Ammon's horn (tissue), 1 donor: ENCODE measurements at regions not wholly inside any gene's neighbourhood (a gene's known extent, or its start where the extent isn't known, plus 50 kb on each side); places are given as distances from the start of the nearest gene placed in this dataset.
A peak's percentile ranks its signal among the peaks of the same experiment; 100 is the strongest.

Experiments
- DNase-seq: peaks from one replicate; pipeline ENCODE4 v3.0.0-alpha.2; 2016; ENCODE audit warnings: low spot score

DNA sequence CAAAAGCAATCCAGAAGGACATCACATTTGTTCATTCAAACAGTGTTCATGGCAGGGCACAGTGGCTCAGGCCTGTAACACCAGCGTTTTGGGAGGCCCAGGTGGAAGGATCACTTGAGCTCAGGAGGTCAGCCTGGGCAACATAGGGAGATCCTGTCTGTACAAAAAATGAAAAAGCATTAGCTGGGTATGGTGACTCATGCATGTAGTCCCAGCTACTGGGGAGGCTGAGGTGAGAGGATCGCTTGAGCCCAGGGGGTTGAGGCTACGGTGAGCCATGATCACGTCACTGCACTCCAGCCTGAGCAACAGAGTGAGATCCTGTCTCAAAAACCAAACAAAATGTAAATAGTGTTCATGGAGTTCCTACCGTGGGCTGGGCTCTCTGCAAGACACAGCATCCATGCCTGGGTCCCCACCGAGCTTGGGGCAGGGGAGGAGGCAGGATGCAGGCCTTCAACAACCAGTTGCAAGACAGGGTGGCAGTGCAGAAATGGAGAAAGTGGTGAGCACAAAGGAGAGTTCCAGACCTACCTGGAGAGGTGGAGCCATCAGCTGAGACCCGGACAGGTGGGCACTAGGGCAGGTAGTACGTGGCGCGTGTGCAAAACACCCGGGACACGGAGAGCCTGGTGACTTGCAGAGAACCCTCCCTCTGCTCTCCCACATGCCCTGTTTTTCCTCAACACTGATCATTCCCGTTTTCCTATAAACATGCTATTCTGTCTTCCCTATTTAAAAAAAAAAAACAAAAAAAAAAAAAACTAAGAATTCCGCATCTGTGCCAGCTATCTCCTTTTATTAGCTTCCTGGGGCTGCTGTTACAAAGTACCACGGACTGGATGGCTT is 138.9 kb downstream of the TOMM20 start:
- no peak for DNase-seq

DNA sequence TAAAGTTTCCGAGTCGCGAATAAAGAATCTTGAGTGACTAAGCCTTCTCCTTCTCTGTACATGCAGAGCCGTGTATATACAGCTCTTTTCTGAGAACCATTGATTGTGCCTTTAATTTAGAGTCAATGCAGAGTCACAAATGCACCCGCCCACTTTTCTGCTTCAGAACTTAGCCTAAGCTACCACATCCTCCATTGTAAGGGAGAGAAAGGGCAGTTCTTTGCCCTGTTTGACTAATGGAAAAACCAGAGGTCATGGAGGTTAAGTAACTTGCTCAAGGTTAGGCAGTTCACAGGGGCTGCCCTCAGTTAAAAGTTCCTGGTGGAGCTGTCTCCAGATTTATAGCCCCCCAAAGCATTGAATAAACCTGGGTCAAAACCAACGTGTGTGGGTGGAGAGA is 139.6 kb downstream of the TOMM20 start:
- DNase-seq: no peak

GRCh38 chr1:234988536-234988935 is 140.1 kb downstream of the TOMM20 start:
- DNase-seq: no peak

GRCh38 chr1:234988155-234988517 is 140.5 kb downstream of the TOMM20 start:
- no peak for DNase-seq

GRCh38 chr1:234987415-234988154 is 141.1 kb downstream of the TOMM20 start:
- no peak for DNase-seq

DNA sequence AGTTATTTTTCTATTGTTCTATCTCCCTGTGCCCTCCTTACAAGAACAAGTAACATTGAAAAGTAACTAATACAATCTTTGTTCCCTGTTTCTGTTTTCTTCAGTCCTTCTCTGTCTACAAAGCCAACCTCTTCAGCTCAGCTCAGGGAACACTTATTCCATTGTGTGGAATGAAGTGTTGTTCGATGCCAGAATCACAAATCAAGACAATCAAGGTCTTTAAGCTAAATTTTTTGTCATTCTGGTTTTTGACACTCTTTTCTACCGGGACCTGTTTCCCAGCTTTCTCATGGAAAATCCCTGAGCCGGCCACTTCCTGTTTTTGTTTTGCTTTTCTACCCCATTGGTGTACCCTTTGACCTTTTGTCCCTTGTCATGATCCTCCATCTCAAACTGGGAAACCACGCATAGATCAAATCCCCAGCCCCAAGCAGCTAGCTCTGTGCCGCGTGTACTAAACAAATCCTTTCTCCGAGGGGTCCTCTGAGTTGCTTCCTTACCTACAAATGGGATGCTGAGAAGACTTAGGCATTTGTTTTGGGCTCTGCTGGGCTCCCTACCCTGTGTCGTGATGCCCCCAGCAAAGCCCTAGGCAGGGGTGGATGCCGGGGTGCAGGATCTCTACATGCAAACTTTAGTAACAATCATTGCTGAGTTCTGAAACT is 141.8 kb downstream of the TOMM20 start:
- no peak for DNase-seq

DNA sequence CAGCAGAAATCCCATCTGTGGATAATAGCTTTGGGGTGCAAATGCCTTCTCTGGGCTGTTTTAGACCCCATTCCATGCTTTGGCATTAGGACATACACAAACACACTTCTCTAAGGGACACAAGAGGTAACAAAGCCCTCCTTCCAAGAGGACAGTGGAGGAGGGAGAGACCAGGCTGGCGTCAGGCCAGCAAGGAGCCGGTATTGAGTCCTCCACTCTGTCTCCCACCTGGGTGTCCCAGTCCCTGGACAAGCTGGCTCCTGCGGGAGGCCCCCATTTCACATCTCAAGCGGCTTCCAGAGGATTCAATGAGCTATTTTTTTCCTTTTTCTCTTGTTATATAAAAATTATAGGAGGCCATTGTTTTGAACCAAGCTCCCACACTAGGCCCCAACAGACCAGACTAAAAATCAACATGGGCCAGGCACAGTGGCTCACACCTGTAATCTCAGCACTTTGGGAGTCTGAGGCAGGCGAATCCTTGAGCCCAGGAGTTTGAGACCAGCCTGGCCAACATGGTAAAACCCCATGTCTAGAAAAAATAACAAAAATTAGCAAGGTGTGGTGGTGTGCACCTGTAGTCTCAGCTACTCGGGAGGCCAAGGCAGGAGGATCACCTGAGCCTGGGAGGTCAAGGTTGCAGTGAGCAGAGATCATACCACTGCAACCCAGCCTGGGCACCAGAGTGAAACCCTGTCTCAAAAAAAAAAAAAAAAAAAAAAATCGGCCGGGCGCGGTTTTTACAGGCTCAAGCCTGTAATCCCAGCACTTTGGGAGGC is 142.9 kb downstream of the TOMM20 start:
- no peak for DNase-seq

DNA sequence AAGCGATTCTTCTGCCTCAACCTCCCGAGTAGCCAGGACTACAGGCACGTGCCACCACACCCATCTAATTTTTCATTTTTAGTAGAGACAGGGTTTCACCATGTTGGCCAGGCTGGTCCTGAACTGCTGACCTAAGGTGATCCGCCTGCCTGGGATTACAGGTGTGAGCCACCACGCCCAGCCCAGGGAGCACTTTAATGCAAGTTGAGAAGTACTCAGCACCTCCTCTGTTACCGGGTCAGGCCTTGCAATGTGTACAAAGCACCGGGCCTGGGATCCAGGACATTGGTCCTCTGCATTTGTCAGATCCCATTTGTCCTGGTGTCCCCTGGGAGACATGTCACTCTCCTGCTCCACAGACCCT is 143.6 kb downstream of the TOMM20 start:
- DNase-seq: no peak

DNA sequence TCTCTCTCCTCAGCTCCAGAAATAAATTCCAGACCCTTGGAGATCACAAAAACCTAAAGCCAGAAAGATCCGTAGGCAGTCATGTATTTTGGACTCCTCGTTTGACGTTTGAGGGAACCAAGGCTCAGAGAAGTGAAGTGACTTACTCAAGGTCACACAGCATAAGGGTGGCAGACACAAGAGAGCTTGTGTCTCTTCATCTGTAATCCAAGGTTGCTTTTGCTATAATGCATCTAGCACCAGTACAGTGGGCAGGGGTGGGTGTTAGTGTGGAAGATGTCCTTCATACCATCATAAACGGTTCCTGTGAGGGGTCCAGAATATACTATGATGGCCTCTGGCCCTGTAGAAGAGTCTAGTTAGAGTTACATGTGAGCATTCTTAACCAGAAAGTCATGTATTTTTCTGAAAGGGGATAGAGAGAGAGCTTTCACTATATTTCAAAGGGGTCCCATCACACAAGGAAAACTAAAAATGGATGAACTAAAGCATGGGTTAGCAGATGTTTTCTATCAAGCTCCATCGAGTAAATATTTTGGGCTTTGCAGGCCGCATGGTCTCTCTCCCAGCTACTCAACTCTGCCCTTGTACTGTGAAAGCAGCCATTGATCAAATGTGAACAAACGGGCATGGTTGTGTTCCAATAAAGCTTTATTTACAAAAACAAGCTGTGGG is 144.9 kb downstream of the TOMM20 start:
- DNase-seq: no peak

GRCh38 chr1:234981758-234982157 is 146.9 kb downstream of the TOMM20 start:
- no peak for DNase-seq

- peak; percentile 80 for DNase-seq
Observed at GRCh38 chr1:234980645-234981396, 147.8 kb downstream of the TOMM20 start.

- DNase-seq: no peak
Observed at GRCh38 chr1:234980291-234980644, 148.4 kb downstream of the TOMM20 start.

- DNase-seq: no peak
Observed at GRCh38 chr1:234979296-234980279, 149.0 kb downstream of the TOMM20 start.

GRCh38 chr1:234978397-234979295 is 150.0 kb downstream of the TOMM20 start:
- peak; percentile 89 for DNase-seq

DNA sequence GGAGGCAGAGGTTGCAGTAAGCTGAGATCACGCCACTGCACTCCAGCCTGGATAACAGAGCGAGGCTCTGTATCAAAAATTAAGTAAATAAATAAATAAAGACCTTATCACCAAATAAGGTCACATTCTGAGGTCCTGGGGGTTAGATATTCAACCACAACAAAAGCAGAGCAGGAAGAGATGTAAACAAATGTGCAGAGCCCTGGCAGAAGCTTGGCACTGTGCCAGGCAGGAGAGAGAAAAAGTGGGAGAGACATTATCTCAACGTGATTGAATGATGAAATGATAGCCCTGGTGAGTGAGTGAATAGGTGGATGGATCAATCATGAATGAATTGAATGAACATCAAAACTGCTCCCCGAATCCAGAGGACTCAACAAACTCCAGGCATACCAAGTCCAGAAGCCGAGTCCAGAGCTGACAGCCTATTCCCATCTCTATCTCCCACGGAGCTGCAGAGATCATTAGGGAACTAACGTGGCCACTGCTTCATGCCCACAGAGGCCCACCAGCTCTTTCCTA is 150.7 kb downstream of the TOMM20 start:
- no peak for DNase-seq

DNA sequence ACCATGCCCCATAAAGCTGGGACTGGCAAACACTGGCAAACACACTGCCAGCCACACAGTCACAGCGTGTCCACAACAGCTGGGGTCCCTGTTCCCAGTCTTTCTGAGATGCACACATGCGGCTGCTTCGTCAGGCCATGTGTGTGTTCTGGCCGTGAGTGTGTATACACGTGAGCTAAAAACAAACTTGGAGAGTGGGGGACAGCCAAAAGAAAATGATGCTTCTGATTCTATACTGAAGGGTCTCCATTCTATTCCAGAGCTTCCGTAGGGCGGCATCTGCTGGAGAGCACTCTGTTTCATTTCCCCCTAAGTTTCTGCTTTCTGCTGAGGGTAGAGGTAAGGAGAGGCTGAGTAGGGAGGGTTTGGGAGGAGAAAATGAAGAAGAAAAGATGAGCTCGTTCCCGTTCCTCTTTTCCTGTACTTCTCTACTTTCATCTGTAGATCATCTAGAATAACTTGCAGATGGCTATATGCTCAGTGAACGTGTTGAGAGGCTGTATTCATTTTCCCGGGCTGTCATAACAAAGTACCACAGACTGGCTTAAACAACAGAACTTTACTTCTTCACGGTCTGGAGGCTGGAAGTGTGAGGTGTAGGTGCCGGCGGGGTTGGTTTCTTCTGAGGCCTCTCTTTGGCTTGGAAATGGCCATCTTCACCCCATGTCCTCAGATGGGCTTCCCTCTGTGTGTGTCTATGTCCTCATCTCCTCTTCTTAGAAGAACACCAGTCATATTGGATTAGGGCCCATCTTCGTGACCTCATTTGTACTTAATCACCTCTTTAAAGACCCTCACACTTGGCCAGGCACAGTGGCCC is 151.6 kb downstream of the TOMM20 start:
- DNase-seq: no peak
